HG03097 (cell line): ENCODE measurements at regions not wholly inside any gene's neighbourhood (a gene's known extent, or its start where the extent isn't known, plus 50 kb on each side); places are given as distances from the start of the nearest gene placed in this dataset.
A peak's percentile ranks its signal among the peaks of the same experiment; 100 is the strongest.
"Not testable (repeated sequence)": the region's sequence is repeated elsewhere in the genome, so short reads cannot be mapped to it uniquely, and the experiment has no call there.

ENCODE experiments used
- ATAC-seq: cut with Tn5 transposase; IDR thresholded peaks from one replicate; pipeline ENCODE4 v1.9.1; 2021; ENCODE audit not compliant: unreplicated experiment, low FRiP score

- ATAC-seq: no peak
Observed at GRCh38 chr5:15106530-15107283, 235.1 kb upstream of the ANKH start.

GRCh38 chr5:15105799-15106393 lies 234.3 kb upstream of the ANKH start:
- peak; percentile 83 for ATAC-seq

DNA sequence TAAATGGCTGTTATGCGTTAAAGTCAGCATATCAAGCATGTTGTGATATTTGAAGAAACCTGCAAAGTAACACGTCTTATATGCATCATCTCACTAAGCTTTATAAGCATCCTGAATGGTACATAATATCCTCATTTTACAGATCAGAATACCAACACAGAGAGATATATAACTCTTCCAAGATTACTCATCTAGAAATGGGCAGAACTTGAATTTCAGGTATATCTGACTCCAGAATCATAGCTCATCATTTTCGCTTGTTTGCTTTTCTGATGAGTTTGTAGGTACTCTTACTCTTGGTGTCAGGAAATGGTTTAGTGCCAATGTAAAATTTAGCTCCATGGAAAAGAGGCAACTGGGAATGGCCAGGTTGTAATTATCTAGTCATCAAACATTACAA lies 232.3 kb upstream of the ANKH start:
- ATAC-seq: no peak

GRCh38 chr5:15103130-15103529 lies 231.6 kb upstream of the ANKH start:
- no peak for ATAC-seq

- no peak for ATAC-seq
Observed at GRCh38 chr5:15097552-15097951, 226.0 kb upstream of the ANKH start.

DNA sequence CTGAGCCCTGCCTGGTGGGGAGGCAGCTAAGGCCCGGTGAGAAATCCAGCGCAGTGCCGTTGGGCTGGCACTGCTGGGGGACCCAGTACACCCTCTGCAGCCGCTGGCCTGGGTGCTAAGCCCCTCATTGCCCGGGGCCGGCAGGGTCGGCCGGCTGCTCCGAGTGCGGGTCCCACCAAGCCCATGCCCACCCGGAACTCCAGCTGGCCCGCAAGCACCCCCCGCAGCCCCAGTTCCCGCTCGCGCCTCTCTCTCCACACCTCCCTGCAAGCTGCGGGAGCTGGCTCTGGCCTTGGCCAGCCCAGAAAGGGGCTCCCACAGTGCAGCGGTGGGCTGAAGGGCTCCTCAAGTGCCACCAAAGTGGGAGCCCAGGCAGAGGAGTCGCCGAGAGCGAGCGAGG lies 225.1 kb upstream of the ANKH start:
- ATAC-seq: not testable (repeated sequence)

- ATAC-seq: no peak
Observed at GRCh38 chr5:15092801-15093200, 221.2 kb upstream of the ANKH start.

DNA sequence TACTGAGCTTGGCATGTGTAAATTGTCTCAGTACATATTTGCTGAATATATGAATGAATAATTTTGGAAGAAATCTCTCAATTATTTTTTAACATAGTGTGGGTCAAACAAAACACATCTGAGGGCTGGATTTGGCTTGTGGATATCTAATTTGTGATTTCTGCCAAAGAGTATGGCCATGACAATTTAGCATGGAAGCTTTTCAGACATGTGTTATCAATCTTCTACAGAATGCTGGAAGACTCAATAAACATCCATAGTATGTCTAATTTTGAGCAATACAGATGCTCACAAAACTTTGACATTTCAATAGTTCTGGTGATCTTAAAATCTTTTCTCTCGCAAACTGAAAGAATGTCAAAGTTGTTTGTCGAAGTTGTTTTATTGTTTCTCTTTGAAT lies 214.1 kb upstream of the ANKH start:
- ATAC-seq: no peak

GRCh38 chr5:15082096-15082495 lies 210.5 kb upstream of the ANKH start:
- no peak for ATAC-seq

DNA sequence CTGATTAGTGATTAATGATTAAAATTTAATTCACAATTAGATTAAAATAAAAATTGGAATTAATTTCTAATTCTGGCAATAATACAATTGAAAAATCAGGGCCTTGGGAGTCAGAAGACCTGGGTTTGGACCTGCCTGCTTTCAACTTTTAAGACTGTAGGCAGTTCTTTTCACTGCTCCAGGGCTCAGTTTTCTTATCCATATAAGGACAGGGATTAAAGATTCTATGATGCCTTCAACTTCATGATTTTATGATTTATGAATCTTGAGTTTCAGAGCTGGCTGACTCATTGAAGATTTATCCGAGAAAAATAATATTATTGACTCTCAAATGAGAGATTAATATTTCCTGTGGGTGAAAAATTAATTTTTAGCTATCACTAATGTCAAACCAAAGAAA lies 208.6 kb upstream of the ANKH start:
- ATAC-seq: no peak

DNA sequence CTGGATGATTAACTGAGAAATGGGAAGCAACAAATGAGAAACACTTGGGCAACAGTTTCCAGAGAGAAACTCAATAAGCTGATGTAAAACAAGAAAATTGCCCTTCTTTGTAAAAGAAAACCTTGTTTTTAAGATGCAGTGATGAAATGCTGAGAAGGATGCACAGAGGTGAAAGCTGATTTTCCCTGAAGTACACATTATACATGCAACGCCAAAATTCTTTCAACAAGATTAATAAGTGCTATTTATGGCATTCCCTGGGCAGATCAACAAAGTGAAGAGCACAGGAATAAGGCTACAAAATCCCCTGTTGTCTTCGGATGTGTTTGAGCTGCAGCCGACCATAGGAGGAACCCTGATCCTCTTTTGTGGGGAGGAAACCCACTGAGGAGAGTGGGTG lies 208.0 kb upstream of the ANKH start:
- no peak for ATAC-seq

GRCh38 chr5:15074651-15075050 lies 203.1 kb upstream of the ANKH start:
- ATAC-seq: no peak

DNA sequence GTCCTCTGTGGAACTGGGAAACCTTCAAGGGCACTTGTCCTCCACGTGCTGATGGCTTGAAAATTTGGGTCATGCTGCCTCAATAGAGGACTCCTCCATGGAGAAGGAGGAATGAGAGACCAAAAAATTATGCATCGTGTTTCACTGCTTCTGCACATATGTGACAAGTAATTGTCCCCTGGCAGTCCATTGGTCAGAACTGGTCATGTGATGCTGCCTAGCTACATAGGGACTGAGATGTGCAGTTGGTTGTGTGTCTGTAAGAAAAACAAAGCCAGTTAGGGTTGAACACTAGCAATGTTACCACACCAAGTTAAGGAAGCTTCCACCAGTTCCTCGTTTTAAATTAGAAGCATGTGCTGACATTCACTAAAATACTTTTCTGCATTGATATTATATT lies 201.9 kb upstream of the ANKH start:
- ATAC-seq: no peak

DNA sequence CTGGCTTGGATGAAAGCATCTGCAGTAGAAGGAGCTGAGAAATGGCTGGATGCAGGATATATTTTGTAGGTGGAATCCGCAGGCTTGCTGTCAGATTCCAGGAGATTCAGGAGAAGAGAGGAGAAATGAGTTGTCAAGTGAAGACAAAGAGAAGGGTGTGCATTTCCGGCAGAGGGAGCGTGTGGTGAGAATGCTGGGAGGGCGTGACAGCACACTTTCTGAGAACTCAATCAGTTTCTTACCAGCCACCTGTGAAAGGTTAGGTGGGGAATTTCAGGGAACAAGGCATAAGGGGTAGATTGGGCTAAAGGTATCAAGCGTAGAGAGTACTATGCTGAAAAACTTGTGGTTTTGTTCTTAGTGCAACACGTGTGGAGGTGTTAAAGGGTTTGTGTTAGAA lies 199.3 kb upstream of the ANKH start:
- no peak for ATAC-seq

- no peak for ATAC-seq
Observed at GRCh38 chr5:15069407-15069905, 197.9 kb upstream of the ANKH start.

- no peak for ATAC-seq
Observed at GRCh38 chr5:15065091-15065490, 193.5 kb upstream of the ANKH start.

DNA sequence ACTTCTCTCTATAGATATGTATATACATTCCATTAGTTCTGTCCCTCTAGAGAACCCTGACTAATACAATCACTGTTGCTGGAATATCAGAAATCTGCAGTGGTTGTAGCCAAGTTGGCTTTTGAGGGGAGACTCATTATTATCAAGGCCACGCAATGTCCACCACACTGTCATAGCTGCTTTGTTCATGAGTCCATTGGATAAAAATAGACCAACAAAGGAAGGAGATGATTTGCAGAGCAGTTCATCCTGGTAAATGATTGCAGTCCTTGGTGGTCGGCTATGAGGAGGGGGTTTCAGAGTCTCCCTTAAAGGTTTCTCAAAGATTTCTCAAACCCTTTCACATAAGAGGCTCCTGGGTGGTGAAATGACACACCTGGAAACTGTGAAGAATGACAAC lies 192.8 kb upstream of the ANKH start:
- no peak for ATAC-seq

DNA sequence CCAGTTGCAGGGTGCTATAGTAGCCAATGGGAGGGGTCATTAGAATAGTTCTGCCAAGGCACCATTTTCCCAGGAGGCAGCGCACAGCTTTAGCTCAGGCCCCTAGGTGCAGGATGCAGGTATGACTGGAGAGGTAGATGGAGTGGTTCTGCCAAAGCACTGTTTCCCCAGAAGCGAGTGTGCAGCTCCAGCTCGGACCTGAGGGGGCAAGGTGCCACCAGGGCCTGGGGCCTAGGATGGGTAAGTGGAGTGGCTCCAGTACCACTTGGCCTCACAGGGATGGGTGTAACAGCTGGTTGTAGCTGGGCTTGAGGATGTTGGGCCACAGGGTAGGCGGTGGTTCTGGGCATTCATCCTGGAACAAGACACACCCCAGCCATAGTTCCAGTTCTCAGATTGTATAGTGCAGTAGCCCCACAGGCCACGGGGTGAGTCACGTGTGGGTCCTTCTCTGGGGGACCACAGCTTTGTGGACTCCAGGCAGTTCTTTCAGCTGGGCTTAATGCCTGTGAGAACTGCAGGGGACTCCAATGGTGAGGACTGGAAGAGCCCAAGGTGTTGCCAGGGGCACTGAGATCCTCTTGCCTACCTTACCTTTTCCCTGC lies 185.5 kb upstream of the ANKH start:
- ATAC-seq: no peak

DNA sequence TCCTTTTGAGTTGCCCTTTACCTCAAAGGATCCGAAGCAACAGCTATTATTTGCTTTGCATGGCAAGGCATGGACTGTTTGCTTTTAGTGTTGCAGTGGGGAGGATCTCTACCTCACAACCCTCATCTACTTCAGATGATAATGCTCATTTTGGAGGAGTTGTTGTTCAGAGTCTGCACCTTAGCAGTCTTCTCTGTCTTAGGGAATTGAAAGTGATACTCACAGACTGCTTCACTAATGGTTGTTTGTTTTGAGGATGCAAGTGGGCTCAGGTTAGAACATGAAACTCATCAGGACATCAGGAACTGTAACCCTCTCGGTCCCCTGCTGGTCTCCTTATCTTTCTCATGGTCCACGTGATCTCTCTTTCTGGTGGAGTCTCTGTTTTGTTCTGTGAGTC lies 172.9 kb upstream of the ANKH start:
- ATAC-seq: no peak

- ATAC-seq: no peak
Observed at GRCh38 chr5:15037247-15037908, 165.8 kb upstream of the ANKH start.

DNA sequence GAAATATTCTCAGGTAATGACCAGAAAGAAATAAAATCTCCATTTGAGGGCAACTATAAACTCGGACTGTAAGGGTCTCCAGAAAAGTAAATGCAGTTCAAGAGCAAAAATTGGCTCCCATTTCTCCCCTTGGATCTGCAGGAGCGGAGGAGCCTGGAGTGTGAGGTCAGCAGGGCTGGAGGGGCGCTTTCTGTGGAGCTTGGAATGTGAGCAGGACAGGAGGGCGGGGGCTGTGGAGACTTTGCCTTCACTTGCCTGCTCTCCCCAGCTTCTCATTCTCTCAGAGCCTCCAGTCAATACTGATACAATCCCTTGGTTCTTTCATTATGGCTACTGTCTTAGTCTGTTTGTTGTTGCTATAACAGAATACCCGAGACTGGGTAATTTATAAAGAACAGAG lies 162.8 kb upstream of the ANKH start:
- ATAC-seq: no peak
